ENCODE measurements at regions not wholly inside any gene's neighbourhood (a gene's known extent, or its start where the extent isn't known, plus 50 kb on each side); places are given as distances from the start of the nearest gene placed in this dataset.

DNA sequence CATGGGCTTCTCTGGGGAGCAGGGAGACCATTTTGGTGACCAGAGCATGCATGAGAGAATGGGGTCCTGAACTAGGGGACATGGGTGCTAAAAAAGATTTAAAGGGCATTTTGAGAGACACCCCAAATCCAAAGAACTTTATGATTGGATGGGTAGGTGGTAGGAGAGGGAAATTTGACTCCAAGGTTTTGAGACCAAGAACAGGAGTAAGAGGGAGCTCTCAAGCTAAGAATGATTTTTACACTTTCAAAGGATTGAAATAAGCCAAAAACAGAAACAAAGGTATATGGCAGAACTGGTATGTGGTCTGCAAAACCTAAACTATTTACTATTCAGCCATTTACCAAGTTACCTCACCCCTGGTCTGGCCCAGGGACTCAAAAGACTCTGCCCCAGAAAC, 318.2 kb upstream of the CLINT1 start:
- H3K4me3 ChIP-seq = no peak overlapping the region
- no peak for DNase-seq
- H3K27ac ChIP-seq = no peak overlapping the region
- no peaks in the 10 kb centered on the region for H3K27me3 ChIP-seq
- H3K36me3 ChIP-seq (replicated peaks in 1 of 2) = no peaks in the 10 kb centered on the region
- TF ChIP-seq POLR2A (IDR thresholded peaks at IDR 0.05) = no peak
- no peak for TF ChIP-seq CTCF (IDR thresholded peaks at IDR 0.05)
- no peaks in the 10 kb centered on the region for H3K4me1 ChIP-seq (replicated peaks in 1 of 2)
- H3K9me3 ChIP-seq (replicated peaks in 1 of 3) = no peaks in the 10 kb centered on the region
- intact Hi-C loops (cut with DNase I) = loop anchor here (5.0 to 10.0 kb wide), 4 partner anchors 102 to 930 kb away; no protein-coding TSS in a partner anchor

DNA sequence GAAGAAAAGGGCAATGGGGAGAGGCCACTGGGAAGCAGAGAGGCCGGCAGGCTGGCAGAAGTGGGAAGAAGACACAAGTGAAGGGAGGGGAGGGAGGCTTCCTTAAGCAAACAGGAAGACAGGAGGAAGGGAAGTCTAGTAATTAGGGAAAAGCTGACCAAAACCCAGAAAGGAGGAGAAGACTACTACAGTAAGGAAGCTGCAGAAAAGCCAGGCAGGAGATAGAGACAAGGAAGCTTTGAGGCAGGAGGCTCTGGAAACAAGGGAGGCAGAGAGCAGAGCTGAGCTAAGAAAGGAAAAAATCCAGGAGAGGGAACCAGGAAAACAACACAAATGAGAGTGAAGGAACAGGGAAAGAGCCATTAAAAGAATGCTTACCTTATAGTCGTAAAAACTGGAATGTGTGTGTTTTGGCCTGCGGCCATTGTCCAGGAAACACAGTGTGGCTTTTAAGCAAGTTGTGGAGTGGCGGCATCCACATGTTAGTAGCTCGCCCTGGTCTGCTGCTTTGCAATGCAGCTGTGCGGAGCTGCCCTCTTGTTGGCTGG, 317.1 kb upstream of the CLINT1 start:
- H3K4me3 ChIP-seq = no peak overlapping the region
- 78 to 84% (median 79%) methylated on average over 6 of the region's 6 CpGs for WGBS, 4 donors
- H3K4me1 ChIP-seq (replicated peaks in 1 of 2) = no peaks in the 10 kb centered on the region
- no peak overlapping the region for H3K27ac ChIP-seq
- DNase-seq = no peak
- TF ChIP-seq POLR2A (IDR thresholded peaks at IDR 0.05) = no peak
- TF ChIP-seq CTCF (IDR thresholded peaks at IDR 0.05) = no peak
- H3K27me3 ChIP-seq = no peaks in the 10 kb centered on the region
- H3K36me3 ChIP-seq (replicated peaks in 1 of 2) = no peaks in the 10 kb centered on the region
- intact Hi-C loops (cut with DNase I) = loop anchor here (5.0 to 10.0 kb wide), 4 partner anchors 101 to 931 kb away; no protein-coding TSS in a partner anchor
- H3K9me3 ChIP-seq (replicated peaks in 1 of 3) = no peaks in the 10 kb centered on the region

- Histone ChIP-seq H3K36me3 (replicated peaks in 1 of 2) (no peaks in the 10 kb centered on the region), H3K27me3 (no peaks in the 10 kb centered on the region), H3K4me1 (replicated peaks in 1 of 2) (no peaks in the 10 kb centered on the region), H3K9me3 (replicated peaks in 1 of 3) (no peaks in the 10 kb centered on the region), H3K27ac (no peak overlapping the region), H3K4me3 (no peak overlapping the region)
- WGBS, 4 donors = 30 to 34% (median 31%) methylated on average over 8 of the region's 8 CpGs
- intact Hi-C loops (cut with DNase I) = loop anchor here (5.0 to 10.0 kb wide), 4 partner anchors 100 to 932 kb away; no protein-coding TSS in a partner anchor
- TF ChIP-seq CTCF (IDR thresholded peaks at IDR 0.05) = peak; percentile 61 to 88 (median 79)
- no peak for TF ChIP-seq POLR2A (IDR thresholded peaks at IDR 0.05)
- DNase-seq = peak; percentile 67 to 87 (median 77)
Observed at GRCh38 chr5:158174918-158175851, 316.2 kb upstream of the CLINT1 start.

GRCh38 chr5:158174026-158174425, 315.1 kb upstream of the CLINT1 start:
- no peaks in the 10 kb centered on the region for H3K4me1 ChIP-seq (replicated peaks in 1 of 2)
- no peaks in the 10 kb centered on the region for H3K36me3 ChIP-seq (replicated peaks in 1 of 2)
- intact Hi-C loops (cut with DNase I) = loop anchor here (10.0 kb wide), 3 partner anchors 99 to 931 kb away; no protein-coding TSS in a partner anchor
- H3K27ac ChIP-seq = no peak overlapping the region
- DNase-seq = no peak
- no peaks in the 10 kb centered on the region for H3K27me3 ChIP-seq
- TF ChIP-seq CTCF (IDR thresholded peaks at IDR 0.05) (no peak), POLR2A (IDR thresholded peaks at IDR 0.05) (no peak)
- no peak overlapping the region for H3K4me3 ChIP-seq
- H3K9me3 ChIP-seq (replicated peaks in 1 of 3) = no peaks in the 10 kb centered on the region
- 79 to 96% (median 89%) methylated on average over 4 of the region's 4 CpGs for WGBS, 4 donors

Data from adrenal gland (tissue), 9 donors.